Mucosa of descending colon (tissue), 3 donors: ENCODE measurements at regions not wholly inside any gene's neighbourhood (a gene's known extent, or its start where the extent isn't known, plus 50 kb on each side); places are given as distances from the start of the nearest gene placed in this dataset.

Experiments
- ATAC-seq: fragments of 200-7000 bp; cut with Tn5 transposase; one replicate; pipeline ENCODE4 v1.9.1; 2020; ENCODE audit warnings: mild to moderate bottlenecking, moderate library complexity
- DNase-seq, 3 donors: peaks; one replicate each; pipeline ENCODE4 v3.0.0-alpha.2; 2020
- H3K36me3 ChIP-seq: fragments of 200-600 bp; one replicate; pipeline ENCODE4 v1.8.0; 2021; ENCODE audit warnings: low read depth, mild to moderate bottlenecking
- H3K4me1 ChIP-seq: fragments of 200-600 bp; one replicate; pipeline ENCODE4 v1.8.0; 2021; ENCODE audit warnings: low read depth, mild to moderate bottlenecking
- H3K4me3 ChIP-seq: fragments of 200-600 bp; one replicate; pipeline ENCODE4 v1.8.0; 2021; ENCODE audit warnings: mild to moderate bottlenecking
- H3K9me3 ChIP-seq: fragments of 200-600 bp; one replicate; pipeline ENCODE4 v1.8.0; 2021; ENCODE audit warnings: mild to moderate bottlenecking
- CTCF ChIP-seq: fragments of 200-600 bp; IDR thresholded peaks from one replicate; pipeline ENCODE4 v1.8.0; 2022; ENCODE audit warnings: antibody characterized with exemption, mild to moderate bottlenecking
- intact Hi-C, 2 donors: fragments of 100-400 bp; cut with DNase I in 1 of 2; cut with micrococcal nuclease in 1 of 2; formaldehyde crosslinking; loops; one replicate each; pipeline versions ENCODE4 v1.11.0 to v1.11.1; 2022; cut with DNase I, micrococcal nuclease
- donor health status: DM: no; HTN: no; CAD: no; lungs with moderate emphysema.
- donor health status: DM: no; HTN: no; CAD: no.
- donor health status: DM: no; HTN: yes; CAD: no.

- H3K36me3 ChIP-seq = no peaks in the 10 kb centered on the region
- H3K9me3 ChIP-seq = no peaks in the 10 kb centered on the region
- ATAC-seq (no peak), DNase-seq (no peak)
- no peak for TF ChIP-seq CTCF
- intact Hi-C loops = no loop called here
- no peaks in the 10 kb centered on the region for H3K4me1 ChIP-seq
- H3K4me3 ChIP-seq = no peak overlapping the region
Observed at GRCh38 chr9:100725371-100725770, 147.5 kb downstream of the CAVIN4 start.

- intact Hi-C loops = no loop called here
- ATAC-seq (no peak), DNase-seq (no peak)
- H3K36me3 ChIP-seq = no peaks in the 10 kb centered on the region
- no peaks in the 10 kb centered on the region for H3K9me3 ChIP-seq
- no peak overlapping the region for H3K4me3 ChIP-seq
- TF ChIP-seq CTCF = no peak
- no peaks in the 10 kb centered on the region for H3K4me1 ChIP-seq
Observed at GRCh38 chr9:100729336-100729895, 151.5 kb downstream of the CAVIN4 start.

- no peaks in the 10 kb centered on the region for H3K36me3 ChIP-seq
- no peaks in the 10 kb centered on the region for H3K9me3 ChIP-seq
- no peaks in the 10 kb centered on the region for H3K4me1 ChIP-seq
- intact Hi-C loops = no loop called here
- H3K4me3 ChIP-seq = no peak overlapping the region
- no peak for TF ChIP-seq CTCF
- DNase-seq = no peak
- no peak for ATAC-seq
Observed at GRCh38 chr9:100730086-100730485, 152.2 kb downstream of the CAVIN4 start.

- H3K36me3 ChIP-seq = no peaks in the 10 kb centered on the region
- DNase-seq (no peak), ATAC-seq (no peak)
- no peaks in the 10 kb centered on the region for H3K9me3 ChIP-seq
- no peak overlapping the region for H3K4me3 ChIP-seq
- no peaks in the 10 kb centered on the region for H3K4me1 ChIP-seq
- TF ChIP-seq CTCF = no peak
- intact Hi-C loops = no loop called here
Observed at GRCh38 chr9:100731038-100731556, 153.2 kb downstream of the CAVIN4 start.

- TF ChIP-seq CTCF = no peak
- H3K4me1 ChIP-seq = no peaks in the 10 kb centered on the region
- H3K4me3 ChIP-seq = no peak overlapping the region
- H3K9me3 ChIP-seq = no peaks in the 10 kb centered on the region
- ATAC-seq (no peak), DNase-seq (no peak)
- H3K36me3 ChIP-seq = no peaks in the 10 kb centered on the region
- intact Hi-C loops = no loop called here
Observed at GRCh38 chr9:100731557-100731956, 153.7 kb downstream of the CAVIN4 start.

GRCh38 chr9:100739208-100739607, 161.3 kb downstream of the CAVIN4 start:
- intact Hi-C loops = no loop called here
- Histone ChIP-seq H3K4me3 (no peak overlapping the region), H3K36me3 (no peaks in the 10 kb centered on the region), H3K4me1 (no peaks in the 10 kb centered on the region), H3K9me3 (no peaks in the 10 kb centered on the region)
- TF ChIP-seq CTCF = no peak
- DNase-seq = no peak
- ATAC-seq = no peak
